NCI-H345 (cell line): ENCODE measurements at regions not wholly inside any gene's neighbourhood (a gene's known extent, or its start where the extent isn't known, plus 50 kb on each side); places are given as distances from the start of the nearest gene placed in this dataset.

Experiments used
- DNase-seq: peaks from one replicate; lab custom pipeline; 2025; lab: John Stamatoyannopoulos, UW

DNA sequence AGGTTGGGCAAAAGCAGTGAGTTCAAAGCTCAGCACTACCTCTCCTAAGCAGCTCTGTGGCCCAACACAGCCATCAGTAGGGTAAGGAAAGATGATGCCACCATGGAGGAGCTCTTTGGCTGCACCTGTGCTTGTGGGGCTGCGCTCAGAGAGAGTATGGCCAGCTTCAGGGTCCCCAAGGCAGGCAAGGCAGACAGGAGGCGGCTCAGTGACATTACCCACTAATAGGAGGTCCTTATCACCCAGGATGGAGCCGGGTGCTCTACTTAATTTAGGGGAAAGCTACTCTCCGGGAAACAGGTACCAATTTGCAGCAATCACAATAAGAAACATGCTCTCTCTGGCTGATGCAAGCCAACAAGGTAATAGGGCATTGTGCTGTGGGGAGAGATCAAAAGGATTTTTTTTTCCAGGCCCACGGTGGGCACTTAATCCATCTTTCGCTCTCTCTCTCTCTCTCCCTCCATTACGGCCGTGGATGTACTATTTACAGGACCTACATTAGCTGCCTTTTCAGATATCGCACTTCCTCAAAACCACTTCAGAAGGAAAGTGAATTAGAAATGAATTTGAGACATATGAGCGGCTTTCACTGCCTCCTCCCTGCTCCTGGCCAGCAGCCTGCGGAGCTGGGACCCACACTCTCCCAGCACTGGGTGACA lies 446.3 kb downstream of the SOX6 start:
- DNase-seq, result no peak

DNA sequence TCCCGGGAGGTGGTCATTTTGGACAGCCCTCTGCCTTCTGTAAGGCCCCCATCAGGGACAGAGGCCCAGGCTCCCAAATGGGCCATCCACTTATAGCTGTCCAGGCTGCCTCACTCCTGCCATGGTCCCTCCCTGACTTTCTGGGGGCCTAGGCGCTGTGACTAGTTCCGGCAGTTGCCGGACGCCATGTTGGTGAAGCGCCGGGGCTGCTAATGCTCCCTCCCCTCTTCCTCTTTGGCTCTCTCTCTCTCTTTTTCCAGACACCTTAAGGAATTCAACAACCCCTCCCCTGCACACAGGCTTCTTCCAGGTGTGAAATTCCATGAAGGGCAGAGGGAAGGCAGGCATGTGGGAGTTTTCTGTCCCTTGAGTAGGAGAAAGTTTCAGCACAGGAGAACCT lies 445.6 kb downstream of the SOX6 start:
- no peak for DNase-seq

DNA sequence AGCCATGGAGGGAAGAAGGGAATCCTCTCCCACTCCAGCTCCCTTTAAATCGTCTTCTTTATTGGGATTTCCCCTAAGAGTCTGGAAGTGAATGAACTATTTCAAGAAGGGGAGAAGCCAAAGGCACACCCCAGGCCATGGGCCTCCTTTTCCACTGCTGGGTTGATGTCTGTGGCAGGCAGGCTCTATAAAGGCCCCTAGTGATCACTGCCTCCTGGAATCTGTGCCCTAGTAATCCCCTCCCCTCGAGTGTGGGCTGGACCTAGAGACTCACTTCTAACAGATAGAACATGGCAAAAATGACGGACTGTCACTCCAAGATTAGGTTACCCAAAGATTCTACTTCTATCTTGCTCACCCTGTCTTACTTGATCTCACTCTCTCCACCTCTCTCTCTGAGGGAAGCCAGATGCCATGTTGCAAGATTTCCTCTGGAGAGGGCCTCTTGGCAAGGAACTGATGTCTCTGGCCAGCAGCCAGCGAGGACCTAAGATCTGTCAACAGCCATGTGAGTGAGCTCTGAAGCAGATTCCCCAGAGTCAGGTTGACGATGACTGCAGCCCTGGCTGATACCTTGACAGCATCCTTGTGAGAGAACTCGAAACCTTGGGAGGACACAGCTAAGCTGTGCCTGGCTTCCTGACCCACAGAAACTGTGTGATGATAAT lies 444.8 kb downstream of the SOX6 start:
- peak; percentile 52 for DNase-seq

DNA sequence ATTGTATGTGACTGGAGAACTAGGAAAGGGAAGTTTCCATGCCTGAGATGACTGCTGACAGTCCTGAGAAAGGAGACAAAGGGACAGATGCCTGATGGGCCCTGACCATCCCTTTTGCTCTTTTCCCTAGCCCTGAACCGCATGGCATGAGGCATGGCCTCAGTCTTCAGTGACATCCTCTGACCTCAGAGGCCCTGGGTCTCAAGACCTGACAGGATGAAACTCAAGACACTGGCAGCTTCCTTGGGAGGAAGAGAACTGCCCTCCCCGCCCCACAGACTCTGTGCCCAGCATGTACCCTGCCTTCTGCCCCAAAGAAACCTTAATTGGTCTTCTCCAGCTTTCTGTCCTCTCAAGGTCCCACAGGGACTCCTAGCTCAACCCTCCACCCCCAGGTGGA lies 444.1 kb downstream of the SOX6 start:
- DNase-seq, result no peak

DNA sequence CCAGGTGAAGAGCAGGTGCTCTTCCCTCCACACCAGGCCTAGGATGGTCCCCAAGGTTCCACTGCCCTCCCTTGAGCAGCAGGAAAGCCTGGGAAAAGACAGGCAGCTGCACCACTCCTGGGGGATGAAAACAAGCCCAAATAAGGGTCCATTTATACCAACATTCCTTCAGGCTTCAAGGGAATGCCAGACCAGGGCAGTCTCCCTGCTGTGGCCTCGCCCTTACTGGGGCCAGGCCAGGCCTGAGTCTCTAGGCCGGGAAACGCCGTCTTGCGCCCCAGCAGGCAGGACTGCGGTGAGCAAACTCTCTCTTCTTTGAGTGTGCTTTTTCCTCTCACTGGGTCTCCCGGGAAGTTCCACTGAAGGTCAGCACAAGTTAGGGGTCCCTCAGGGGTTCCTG lies 443.5 kb downstream of the SOX6 start:
- no peak for DNase-seq

DNA sequence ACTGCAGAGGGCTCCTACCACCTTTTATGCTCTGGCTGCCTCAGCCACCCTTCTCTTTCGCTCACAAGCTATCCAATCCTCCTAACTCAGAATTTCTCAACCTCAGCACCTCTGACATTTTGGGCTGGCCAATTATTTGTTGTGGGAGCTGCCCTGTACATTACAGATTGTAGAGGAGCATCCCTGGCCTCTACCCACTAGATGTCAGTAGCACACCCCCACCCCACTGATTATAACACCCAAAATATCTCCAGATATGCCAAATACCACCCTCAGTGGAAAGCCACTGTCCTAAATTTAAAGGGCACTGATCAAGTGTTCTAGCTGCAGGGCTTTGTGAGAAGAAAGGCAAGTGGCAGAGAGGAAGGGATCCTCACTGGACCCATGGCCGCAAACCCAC lies 443.1 kb downstream of the SOX6 start:
- DNase-seq, result no peak
